Natural killer cell (primary cell): ENCODE measurements at regions not wholly inside any gene's neighbourhood (a gene's known extent, or its start where the extent isn't known, plus 50 kb on each side); places are given as distances from the start of the nearest gene placed in this dataset.

Source experiments
- ATAC-seq, 3 donors: fragments of 150-1000 bp in 2 of 3; fragments of 200-7000 bp in 1 of 3; cut with Tn5 transposase; 1 replicate in 1 of 3; 2 replicates in 2 of 3; pipeline ENCODE4 v1.10.0; 2021; ENCODE audit warnings: mild to moderate bottlenecking in 2 of 3, moderate library complexity in 2 of 3
- DNase-seq, 2 donors: peaks; one replicate each; pipeline versions ENCODE4 v3.0.0 to v3.0.0-alpha.2; 2013 to 2021; ENCODE audit warnings: mixed read lengths in 1 of 2
- H3K27ac ChIP-seq: one replicate; pipeline ENCODE4 v1.5.1; 2013; ENCODE audit warnings: mild to moderate bottlenecking, low read length
- H3K27me3 ChIP-seq: one replicate; pipeline ENCODE4 v1.6.1; 2013; ENCODE audit warnings: low read length; ENCODE audit not compliant: control insufficient read depth, insufficient read depth
- H3K36me3 ChIP-seq: one replicate; pipeline ENCODE4 v1.6.1; 2013; ENCODE audit warnings: low read length; ENCODE audit not compliant: control insufficient read depth, insufficient read depth
- H3K4me1 ChIP-seq: one replicate; pipeline ENCODE4 v1.6.1; 2013; ENCODE audit warnings: low read length; ENCODE audit not compliant: control insufficient read depth, insufficient read depth
- H3K4me3 ChIP-seq: one replicate; pipeline ENCODE4 v1.5.1; 2013; ENCODE audit warnings: low read length
- H3K9me3 ChIP-seq: one replicate; pipeline ENCODE4 v1.6.1; 2013; ENCODE audit warnings: low read length; ENCODE audit not compliant: control insufficient read depth, insufficient read depth
- H3K27ac Mint-ChIP-seq, 2 donors: one replicate each; pipeline ENCODE4 v1.8.0; 2022; ENCODE audit warnings: mild to moderate bottlenecking in 2 of 2, mixed read lengths in 2 of 2, moderate library complexity in 1 of 2
- H3K27me3 Mint-ChIP-seq, 2 donors: one replicate each; pipeline ENCODE4 v1.8.0; 2022; ENCODE audit warnings: low read depth in 2 of 2, mixed read lengths in 2 of 2
- H3K36me3 Mint-ChIP-seq: one replicate; pipeline ENCODE4 v1.8.0; 2022; ENCODE audit warnings: mixed read lengths
- H3K4me1 Mint-ChIP-seq, 2 donors: one replicate each; pipeline ENCODE4 v1.8.0; 2022; ENCODE audit warnings: mixed read lengths in 2 of 2
- H3K4me3 Mint-ChIP-seq: one replicate; pipeline ENCODE4 v1.8.0; 2022; ENCODE audit warnings: mild to moderate bottlenecking, moderate library complexity, mixed read lengths
- H3K9me3 Mint-ChIP-seq, 2 donors: one replicate each; pipeline ENCODE4 v1.8.0; 2022; ENCODE audit warnings: mixed read lengths in 2 of 2
- WGBS: methylation state at CpG from one replicate; pipeline ENCODE4 v1.1.7; 2013; ENCODE audit warnings: missing lambda C conversion rate; ENCODE audit not compliant: insufficient coverage; 5-methylcytosine and 5-hydroxymethylcytosine counted together
- intact Hi-C: fragments of 100-400 bp; cut with micrococcal nuclease; formaldehyde crosslinking; loops from one replicate; pipeline ENCODE4 v1.14.2; 2022
- TF ChIP-seq, protein P1 (sequence below): fragments of 200-600 bp; IDR thresholded peaks from one replicate; pipeline ENCODE4 v1.8.0; 2022; ENCODE audit warnings: antibody characterized with exemption

DNA sequence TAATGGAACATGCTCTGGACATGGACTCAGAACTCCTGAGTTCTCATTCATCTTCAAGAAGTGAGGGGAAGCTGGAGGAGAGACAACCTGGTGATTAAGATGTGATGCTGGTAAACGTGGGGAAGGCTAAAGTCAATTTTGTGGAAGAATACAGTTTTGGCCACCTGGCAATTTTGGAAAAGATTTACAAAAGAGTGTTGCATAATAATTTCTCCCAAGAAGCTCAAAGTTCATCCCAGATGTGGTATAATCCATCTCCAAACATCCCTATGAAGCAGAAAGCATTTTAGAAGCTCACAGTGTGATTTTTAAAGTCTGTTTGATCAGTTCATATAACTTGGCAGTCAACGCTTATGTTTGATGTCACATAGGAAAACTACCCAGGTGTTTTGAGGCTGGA, 208.7 kb downstream of the LMX1A start:
- H3K27me3 ChIP-seq: no peaks in the 10 kb centered on the region
- H3K36me3 Mint-ChIP-seq: no peaks in the 10 kb centered on the region

DNA sequence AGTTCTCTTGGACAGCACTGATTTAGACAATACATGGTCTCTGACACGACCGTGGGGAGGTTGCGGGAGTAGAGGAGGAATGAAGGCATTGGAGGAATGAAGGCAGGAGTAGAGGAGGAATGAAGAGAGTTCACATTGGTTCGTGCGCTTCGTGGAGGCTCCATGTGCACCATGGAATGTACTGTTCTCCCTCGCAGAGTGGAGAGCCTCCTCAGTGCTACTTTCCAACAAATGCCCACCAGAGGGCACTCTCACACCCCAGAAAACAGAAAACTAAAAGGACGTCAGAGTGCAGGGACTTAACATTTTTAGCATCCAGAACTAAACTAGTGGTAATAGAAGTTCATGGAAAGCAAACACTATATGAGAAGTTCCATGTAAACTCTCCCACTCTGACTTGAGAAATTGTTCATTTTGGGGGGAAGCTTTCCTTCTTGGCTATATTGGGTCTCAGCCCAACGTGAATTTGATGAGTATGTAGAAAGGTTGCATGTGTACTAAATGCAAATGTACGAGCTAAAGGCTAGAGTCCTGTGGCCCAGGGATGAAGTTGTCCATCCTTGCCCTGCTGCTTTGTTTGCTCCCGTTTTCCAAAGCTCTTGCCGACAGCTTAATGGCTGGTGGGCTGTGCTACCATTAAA, 211.6 kb downstream of the LMX1A start:
- no peak overlapping the region for H3K4me3 ChIP-seq
- no peaks in the 10 kb centered on the region for H3K27me3 ChIP-seq
- H3K27ac ChIP-seq: no peak overlapping the region
- DNase-seq (peak in 1 of 2 donors; percentile 31), ATAC-seq (no peak)
- intact Hi-C loops: loop anchor here (10.0 kb wide), 1 partner anchor 450 kb away; no protein-coding TSS in a partner anchor
- no peaks in the 10 kb centered on the region for H3K36me3 ChIP-seq
- no peak overlapping the region for H3K4me3 Mint-ChIP-seq
- no peaks in the 10 kb centered on the region for H3K9me3 Mint-ChIP-seq
- H3K27ac Mint-ChIP-seq: no peak overlapping the region
- H3K4me1 ChIP-seq: no peaks in the 10 kb centered on the region
- no peaks in the 10 kb centered on the region for H3K36me3 Mint-ChIP-seq
- TF ChIP-seq, protein P1, sequence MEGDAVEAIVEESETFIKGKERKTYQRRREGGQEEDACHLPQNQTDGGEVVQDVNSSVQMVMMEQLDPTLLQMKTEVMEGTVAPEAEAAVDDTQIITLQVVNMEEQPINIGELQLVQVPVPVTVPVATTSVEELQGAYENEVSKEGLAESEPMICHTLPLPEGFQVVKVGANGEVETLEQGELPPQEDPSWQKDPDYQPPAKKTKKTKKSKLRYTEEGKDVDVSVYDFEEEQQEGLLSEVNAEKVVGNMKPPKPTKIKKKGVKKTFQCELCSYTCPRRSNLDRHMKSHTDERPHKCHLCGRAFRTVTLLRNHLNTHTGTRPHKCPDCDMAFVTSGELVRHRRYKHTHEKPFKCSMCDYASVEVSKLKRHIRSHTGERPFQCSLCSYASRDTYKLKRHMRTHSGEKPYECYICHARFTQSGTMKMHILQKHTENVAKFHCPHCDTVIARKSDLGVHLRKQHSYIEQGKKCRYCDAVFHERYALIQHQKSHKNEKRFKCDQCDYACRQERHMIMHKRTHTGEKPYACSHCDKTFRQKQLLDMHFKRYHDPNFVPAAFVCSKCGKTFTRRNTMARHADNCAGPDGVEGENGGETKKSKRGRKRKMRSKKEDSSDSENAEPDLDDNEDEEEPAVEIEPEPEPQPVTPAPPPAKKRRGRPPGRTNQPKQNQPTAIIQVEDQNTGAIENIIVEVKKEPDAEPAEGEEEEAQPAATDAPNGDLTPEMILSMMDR: peak; percentile 46
- no peaks in the 10 kb centered on the region for H3K4me1 Mint-ChIP-seq
- peaks cover 4 to 7% of the 10 kb centered on the region in 2 donors for H3K27me3 Mint-ChIP-seq
- WGBS: 31% methylated on average over 11 of the region's 12 CpGs
- no peaks in the 10 kb centered on the region for H3K9me3 ChIP-seq

More for the DNA sequence above, 208.7 kb downstream of the LMX1A start:
- Histone ChIP-seq H3K4me1 (no peaks in the 10 kb centered on the region), H3K9me3 (no peaks in the 10 kb centered on the region), H3K27ac (no peak overlapping the region), H3K4me3 (no peak overlapping the region), H3K36me3 (no peaks in the 10 kb centered on the region)
- Mint-ChIP-seq H3K4me1 (no peaks in the 10 kb centered on the region), H3K4me3 (no peak overlapping the region), H3K27ac (no peak overlapping the region), H3K9me3 (no peaks in the 10 kb centered on the region), H3K27me3 (peaks cover 0 to 2% of the 10 kb centered on the region in 2 donors)
- 73% methylated on average over 2 of the region's 2 CpGs for WGBS
- TF ChIP-seq, protein P1: no peak
- ATAC-seq (no peak), DNase-seq (no peak)
- intact Hi-C loops: loop anchor here (10.0 kb wide), 1 partner anchor 447 kb away; no protein-coding TSS in a partner anchor

DNA sequence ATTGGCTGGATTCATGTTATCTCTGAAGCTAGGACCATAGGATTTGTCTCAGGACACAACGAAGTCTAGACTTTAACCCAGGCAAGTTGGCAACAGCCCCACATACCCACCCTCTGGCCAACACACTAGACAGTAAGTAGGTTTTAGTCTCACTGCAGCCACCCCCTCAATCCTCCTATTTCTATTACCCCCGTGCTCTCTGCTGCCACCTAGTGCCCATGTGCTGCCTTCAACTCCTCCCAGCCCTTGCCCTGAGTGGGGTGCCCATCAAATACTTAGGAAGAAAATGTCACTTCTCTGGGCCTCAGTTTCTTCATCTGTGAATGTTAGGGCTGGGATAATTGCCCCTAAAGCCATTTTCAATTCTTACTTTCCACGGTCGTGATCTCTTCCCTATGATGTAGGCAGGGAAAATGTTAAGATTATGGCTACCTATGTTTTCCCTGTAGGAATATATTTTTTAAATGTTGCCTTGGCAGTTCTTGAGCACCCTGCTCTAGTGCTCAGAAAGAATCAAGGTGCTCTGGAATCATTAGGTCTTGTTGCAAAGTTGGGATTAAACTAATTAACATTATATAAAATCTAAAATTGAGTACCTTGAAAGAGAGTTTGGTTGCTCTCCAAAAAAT, 213.0 kb downstream of the LMX1A start:
- Mint-ChIP-seq H3K36me3 (no peaks in the 10 kb centered on the region), H3K27ac (no peak overlapping the region), H3K9me3 (no peaks in the 10 kb centered on the region), H3K27me3 (peaks cover 10 to 15% of the 10 kb centered on the region in 2 donors), H3K4me1 (no peaks in the 10 kb centered on the region), H3K4me3 (no peak overlapping the region)
- no peaks in the 10 kb centered on the region for H3K9me3 ChIP-seq
- TF ChIP-seq, protein P1: peak; percentile 26
- WGBS: 53% methylated on average over 4 of the region's 4 CpGs
- no peaks in the 10 kb centered on the region for H3K4me1 ChIP-seq
- intact Hi-C loops: loop anchor here (10.0 kb wide), 1 partner anchor 451 kb away; no protein-coding TSS in a partner anchor
- H3K27ac ChIP-seq: no peak overlapping the region
- ATAC-seq: no peak
- H3K27me3 ChIP-seq: no peaks in the 10 kb centered on the region
- peak in 1 of 2 donors; percentile 13 for DNase-seq
- H3K4me3 ChIP-seq: no peak overlapping the region
- H3K36me3 ChIP-seq: no peaks in the 10 kb centered on the region
